Thymus (tissue), 11 donors: ENCODE measurements at regions not wholly inside any gene's neighbourhood (a gene's known extent, or its start where the extent isn't known, plus 50 kb on each side); places are given as distances from the start of the nearest gene placed in this dataset.

Experiments
- DNase-seq, 9 donors: peaks; one replicate each; pipeline ENCODE4 v3.0.0-alpha.2; 2013; ENCODE audit warnings: low spot score in 9 of 9, low read depth in 6 of 9, missing footprints in 1 of 9
- H3K27ac ChIP-seq, 2 donors: one replicate each; pipeline ENCODE4 v1.5.1; 2013; ENCODE audit warnings: control low read depth in 1 of 2, low read depth in 1 of 2, low read length in 1 of 2, mild to moderate bottlenecking in 1 of 2, moderate library complexity in 1 of 2
- H3K27me3 ChIP-seq, 2 donors: one replicate each; pipeline ENCODE4 v1.5.1; 2013; ENCODE audit warnings: low read length in 1 of 2; ENCODE audit not compliant: control insufficient read depth in 2 of 2, insufficient read depth in 1 of 2
- H3K36me3 ChIP-seq, 2 donors: one replicate each; pipeline ENCODE4 v1.5.1; 2013; ENCODE audit warnings: low read length in 1 of 2, mild to moderate bottlenecking in 1 of 2, moderate library complexity in 1 of 2; ENCODE audit not compliant: control insufficient read depth in 2 of 2, insufficient read depth in 2 of 2
- H3K4me1 ChIP-seq, 2 donors: one replicate each; pipeline ENCODE4 v1.5.1; 2013; ENCODE audit warnings: low read length in 2 of 2; ENCODE audit not compliant: control insufficient read depth in 2 of 2, insufficient read depth in 2 of 2
- H3K4me3 ChIP-seq, 2 donors: one replicate each; pipeline ENCODE4 v1.5.1; 2013; ENCODE audit warnings: low read length in 2 of 2, control low read depth in 1 of 2, mild to moderate bottlenecking in 1 of 2
- H3K9me3 ChIP-seq, 2 donors: one replicate each; pipeline ENCODE4 v1.5.1; 2013; ENCODE audit warnings: low read length in 1 of 2, mild to moderate bottlenecking in 1 of 2; ENCODE audit not compliant: control insufficient read depth in 2 of 2, insufficient read depth in 1 of 2
- WGBS: extraction: QIAGEN DNeasy Blood & Tissue Kit; methylation state at CpG from one replicate; pipeline ENCODE4 v1.1.7; 2013; 5-methylcytosine and 5-hydroxymethylcytosine counted together
- donor health status: healthy.

GRCh38 chr10:43855667-43856210 is 207.1 kb upstream of the ZNF32 start:
- no peaks in the 10 kb centered on the region for H3K4me1 ChIP-seq
- H3K36me3 ChIP-seq: no peaks in the 10 kb centered on the region
- H3K4me3 ChIP-seq: no peak overlapping the region
- no peak for DNase-seq
- H3K27me3 ChIP-seq: peaks cover 0 to 2% of the 10 kb centered on the region in 2 donors
- WGBS: 86% methylated on average over 4 of the region's 4 CpGs
- H3K9me3 ChIP-seq: no peaks in the 10 kb centered on the region
- H3K27ac ChIP-seq: no peak overlapping the region

GRCh38 chr10:43854007-43854406 is 205.3 kb upstream of the ZNF32 start:
- DNase-seq: no peak
- no peak overlapping the region for H3K27ac ChIP-seq
- H3K36me3 ChIP-seq: no peaks in the 10 kb centered on the region
- H3K4me3 ChIP-seq: no peak overlapping the region
- 97% methylated on average over 10 of the region's 10 CpGs for WGBS
- H3K27me3 ChIP-seq: peaks cover 0 to 2% of the 10 kb centered on the region in 2 donors
- H3K4me1 ChIP-seq: no peaks in the 10 kb centered on the region
- H3K9me3 ChIP-seq: no peaks in the 10 kb centered on the region

- Histone ChIP-seq H3K27me3 (peaks cover 0 to 2% of the 10 kb centered on the region in 2 donors), H3K4me3 (no peak overlapping the region), H3K36me3 (no peaks in the 10 kb centered on the region), H3K27ac (no peak overlapping the region), H3K9me3 (no peaks in the 10 kb centered on the region), H3K4me1 (no peaks in the 10 kb centered on the region)
- 97% methylated on average over 7 of the region's 7 CpGs for WGBS
- DNase-seq: no peak
These were observed 204.7 kb upstream of the ZNF32 start for GRCh38 chr10:43853369-43853768.

GRCh38 chr10:43852644-43853214 is 204.0 kb upstream of the ZNF32 start:
- H3K4me3 ChIP-seq: no peak overlapping the region
- H3K9me3 ChIP-seq: no peaks in the 10 kb centered on the region
- DNase-seq: no peak
- no peak overlapping the region for H3K27ac ChIP-seq
- H3K36me3 ChIP-seq: no peaks in the 10 kb centered on the region
- peaks cover 0 to 2% of the 10 kb centered on the region in 2 donors for H3K27me3 ChIP-seq
- WGBS: 96% methylated on average over 5 of the region's 5 CpGs
- H3K4me1 ChIP-seq: no peaks in the 10 kb centered on the region

GRCh38 chr10:43852149-43852548 is 203.5 kb upstream of the ZNF32 start:
- DNase-seq: no peak
- no peaks in the 10 kb centered on the region for H3K4me1 ChIP-seq
- H3K27ac ChIP-seq: no peak overlapping the region
- no peaks in the 10 kb centered on the region for H3K36me3 ChIP-seq
- no peak overlapping the region for H3K4me3 ChIP-seq
- WGBS: 72% methylated on average over 9 of the region's 9 CpGs
- H3K27me3 ChIP-seq: no peaks in the 10 kb centered on the region
- H3K9me3 ChIP-seq: no peaks in the 10 kb centered on the region

- no peak for DNase-seq
- Histone ChIP-seq H3K4me3 (no peak overlapping the region), H3K36me3 (no peaks in the 10 kb centered on the region), H3K27ac (no peak overlapping the region), H3K27me3 (no peaks in the 10 kb centered on the region), H3K4me1 (peaks cover 4 to 6% of the 10 kb centered on the region in 2 donors), H3K9me3 (no peaks in the 10 kb centered on the region)
- 96% methylated on average over 3 of the region's 3 CpGs for WGBS
These were observed 202.3 kb upstream of the ZNF32 start for GRCh38 chr10:43851030-43851429.

GRCh38 chr10:43849551-43849950 is 200.9 kb upstream of the ZNF32 start:
- H3K27me3 ChIP-seq: no peaks in the 10 kb centered on the region
- WGBS: 98% methylated on average over 3 of the region's 3 CpGs
- H3K36me3 ChIP-seq: no peaks in the 10 kb centered on the region
- no peak for DNase-seq
- no peak overlapping the region for H3K4me3 ChIP-seq
- no peaks in the 10 kb centered on the region for H3K9me3 ChIP-seq
- H3K27ac ChIP-seq: no peak overlapping the region
- H3K4me1 ChIP-seq: peaks cover 4 to 6% of the 10 kb centered on the region in 2 donors

- no peak overlapping the region for H3K4me3 ChIP-seq
- peaks cover 4 to 6% of the 10 kb centered on the region in 2 donors for H3K4me1 ChIP-seq
- 71% methylated on average over 4 of the region's 4 CpGs for WGBS
- H3K27me3 ChIP-seq: no peaks in the 10 kb centered on the region
- no peaks in the 10 kb centered on the region for H3K36me3 ChIP-seq
- no peak overlapping the region for H3K27ac ChIP-seq
- no peaks in the 10 kb centered on the region for H3K9me3 ChIP-seq
- no peak for DNase-seq
These were observed 198.3 kb upstream of the ZNF32 start for GRCh38 chr10:43846968-43847367.

GRCh38 chr10:43846187-43846680 is 197.6 kb upstream of the ZNF32 start:
- Histone ChIP-seq H3K9me3 (no peaks in the 10 kb centered on the region), H3K27ac (peak overlapping the region in 1 of 2 donors; percentile 39), H3K4me1 (peaks cover 4 to 6% of the 10 kb centered on the region in 2 donors), H3K4me3 (peak overlapping the region; percentile 13 to 15), H3K27me3 (no peaks in the 10 kb centered on the region), H3K36me3 (no peaks in the 10 kb centered on the region)
- DNase-seq: peak in 7 of 9 donors; percentile 10 to 55 (median 15)
- WGBS: 36% methylated on average over 11 of the region's 11 CpGs
